Daoy (cell line): ENCODE measurements at regions not wholly inside any gene's neighbourhood (a gene's known extent, or its start where the extent isn't known, plus 50 kb on each side); places are given as distances from the start of the nearest gene placed in this dataset.
"Not testable (repeated sequence)": the region's sequence is repeated elsewhere in the genome, so short reads cannot be mapped to it uniquely, and the experiment has no call there.

Source experiments
- DNase-seq: peaks from one replicate; pipeline ENCODE4 v3.0.0-alpha.2; 2015; ENCODE audit warnings: low read depth

- DNase-seq, result not testable (repeated sequence)
Observed at GRCh38 chr1:53399370-53400133, 59.6 kb upstream of the DMRTB1 start.

DNA sequence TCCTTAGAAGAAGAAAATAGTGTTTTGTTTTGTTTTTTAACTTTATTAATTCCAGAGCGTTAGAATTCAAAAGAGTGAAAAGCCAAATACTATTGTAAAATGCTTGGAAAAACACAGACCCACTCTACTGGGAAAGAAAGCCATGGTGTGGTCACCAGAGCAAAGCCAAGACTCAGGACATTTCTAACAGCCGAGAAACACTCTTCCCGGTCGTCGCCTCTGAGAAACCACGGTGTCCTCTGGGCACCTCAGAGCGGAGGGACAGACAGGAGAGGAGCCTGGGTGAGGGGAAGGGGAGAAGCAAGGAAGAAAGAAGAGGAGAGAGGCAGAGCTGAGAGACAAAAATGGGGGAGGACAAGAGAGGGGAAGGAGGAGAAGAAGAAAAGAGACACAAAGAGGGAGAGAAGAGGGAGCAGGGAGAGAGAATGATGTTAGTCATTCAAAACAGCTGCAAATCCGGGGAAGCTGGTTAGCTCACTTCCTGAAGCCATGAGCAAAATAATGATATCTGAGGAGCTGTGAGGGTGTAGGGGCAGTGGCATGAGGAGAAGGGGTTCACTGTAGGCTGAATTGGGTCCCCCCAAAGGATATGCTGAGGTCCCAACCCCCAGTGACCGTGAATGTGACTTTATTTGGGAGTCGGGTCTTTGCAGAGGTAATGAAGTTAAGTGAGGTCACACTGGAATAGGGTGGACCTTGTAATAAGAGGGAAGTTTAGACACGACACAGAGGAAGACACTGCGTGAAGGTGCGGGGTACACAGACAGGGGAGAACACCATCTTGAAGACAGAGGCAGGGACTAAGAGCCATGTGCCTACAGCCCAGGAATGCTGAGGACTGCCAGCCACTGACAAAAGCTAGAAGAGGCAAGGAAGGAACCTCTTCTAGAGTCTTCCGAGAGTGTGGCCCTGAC is 58.2 kb upstream of the DMRTB1 start:
- no peak for DNase-seq

DNA sequence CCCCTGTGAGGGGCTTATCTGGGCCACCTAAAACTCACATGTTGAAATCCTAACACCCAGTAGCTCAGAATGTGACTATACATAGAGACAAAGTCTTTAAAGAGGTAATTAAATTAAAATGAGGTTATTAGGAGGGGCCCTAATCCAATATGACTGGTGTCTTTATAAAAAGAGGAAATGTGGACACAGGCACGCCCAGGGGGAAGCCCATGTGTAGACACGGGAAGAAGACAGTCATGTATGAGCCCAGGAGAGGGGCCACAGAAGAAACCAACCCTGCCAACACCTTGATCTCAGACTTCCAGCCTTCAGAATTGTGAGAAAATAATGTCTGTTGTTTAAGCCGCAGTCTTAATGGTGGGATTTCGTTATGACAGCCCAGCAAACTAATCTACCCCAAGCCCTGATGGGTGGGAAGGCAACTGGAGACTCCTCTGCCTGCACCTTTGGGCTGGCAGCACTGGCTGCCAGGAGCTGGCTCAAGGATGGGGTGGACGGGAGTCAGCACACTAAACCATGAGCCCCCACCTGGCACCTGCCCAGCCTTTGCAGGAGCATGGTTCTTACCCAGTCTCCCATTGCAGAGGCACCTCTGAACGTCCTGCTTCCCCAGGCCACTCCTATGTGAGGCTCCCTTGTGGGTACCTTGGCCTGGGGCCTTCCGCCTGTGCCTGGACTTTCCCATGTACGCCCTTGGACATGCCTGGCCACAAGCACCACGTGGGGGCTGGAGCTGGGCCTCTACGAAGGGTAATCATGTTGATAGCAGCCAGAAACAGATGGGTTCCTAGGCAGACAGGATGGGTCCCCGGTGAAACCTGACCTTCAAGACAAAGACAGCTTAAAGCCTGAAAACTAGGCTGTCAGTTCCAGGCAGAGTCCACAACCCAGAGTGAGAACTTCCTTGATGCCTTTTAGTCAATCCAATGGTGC is 57.1 kb upstream of the DMRTB1 start:
- DNase-seq, result no peak

- DNase-seq, result no peak
Observed at GRCh38 chr1:53402891-53403655, 56.1 kb upstream of the DMRTB1 start.

DNA sequence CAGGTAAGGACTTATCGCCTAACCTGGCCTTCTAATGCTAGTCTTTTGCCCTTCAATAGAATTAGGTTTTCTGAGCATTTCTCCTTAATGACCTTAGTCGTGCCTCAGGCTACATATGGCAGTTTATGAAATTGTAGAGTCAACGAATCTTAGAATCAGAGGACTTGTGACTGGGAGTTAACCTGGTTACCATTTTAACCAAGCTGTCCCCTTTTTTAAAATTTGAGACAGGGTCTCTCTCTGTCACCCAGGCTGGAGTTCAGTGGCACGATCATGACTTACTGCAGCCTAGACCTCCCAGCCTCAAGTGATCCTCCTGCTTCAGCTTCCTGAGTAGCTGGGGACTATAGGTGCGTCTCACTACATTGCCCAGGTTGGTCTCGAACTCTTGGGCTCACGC is 53.5 kb upstream of the DMRTB1 start:
- no peak for DNase-seq

DNA sequence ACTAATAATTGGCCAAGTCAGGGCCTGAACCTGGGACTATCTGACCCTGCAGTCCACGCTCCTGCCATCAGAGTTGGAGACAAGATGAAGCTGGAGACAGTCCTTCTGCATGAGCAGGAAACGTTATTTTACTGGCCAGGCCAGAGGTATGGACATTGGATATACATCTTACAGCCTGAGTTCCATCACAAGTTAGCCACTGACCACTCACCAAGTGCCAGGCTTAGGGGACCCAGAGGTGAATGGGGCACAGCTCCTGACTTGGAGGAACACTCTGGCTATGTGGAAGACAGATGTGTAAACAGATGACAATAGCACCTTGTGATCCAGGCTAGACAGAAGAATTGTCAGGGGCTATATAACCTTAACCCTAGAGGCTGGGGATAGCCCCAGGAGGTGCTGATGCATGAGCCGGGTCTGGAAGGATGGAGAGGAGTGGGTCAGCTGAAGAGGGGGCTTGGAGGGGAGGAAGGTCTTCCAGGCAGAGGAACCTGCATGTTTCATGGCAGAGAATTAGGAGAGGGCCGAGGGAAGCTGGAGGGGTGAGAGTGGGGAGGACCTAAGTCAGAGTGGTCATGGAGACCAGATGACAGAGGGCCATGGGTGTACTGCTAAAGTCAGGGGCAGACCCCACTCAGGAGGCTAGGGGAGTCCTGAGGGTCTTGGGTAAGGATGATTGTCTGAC is 52.5 kb upstream of the DMRTB1 start:
- no peak for DNase-seq

DNA sequence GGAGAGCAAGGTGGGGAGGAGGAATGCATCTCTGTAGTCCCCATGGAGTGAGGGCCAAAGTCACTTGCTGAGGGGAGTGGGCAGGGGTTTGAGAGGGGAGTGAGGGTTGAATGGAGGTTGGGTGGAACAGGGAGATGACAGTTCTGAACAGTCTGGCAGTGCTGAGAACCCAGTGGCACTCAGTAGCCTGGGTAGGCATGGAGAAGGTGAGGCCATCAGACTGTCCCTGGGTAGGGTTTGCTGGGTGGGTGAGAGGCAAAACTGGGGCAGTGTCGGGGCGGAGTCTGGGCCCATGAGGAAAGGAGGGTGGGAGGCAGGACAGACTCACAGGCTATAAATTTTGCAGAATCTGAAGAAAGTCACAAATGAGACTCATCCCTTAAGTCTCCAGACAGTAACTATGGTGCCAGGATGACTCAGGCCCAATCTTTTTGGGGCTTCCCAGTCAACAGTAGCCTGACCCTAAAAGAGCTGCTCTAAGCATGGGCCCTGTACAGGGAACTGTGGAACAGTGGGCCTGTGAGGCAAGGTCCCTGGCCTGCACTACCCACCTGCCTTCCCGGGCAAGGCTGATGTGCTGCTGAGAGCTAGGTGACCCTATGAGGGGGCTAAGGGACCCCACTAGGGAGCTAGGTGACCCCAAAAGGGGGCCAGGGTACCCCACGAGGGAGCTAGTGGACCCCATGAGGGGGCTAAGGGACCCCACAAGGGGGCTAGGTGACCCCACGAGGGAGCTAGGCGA is 51.0 kb upstream of the DMRTB1 start:
- peak; percentile 51 for DNase-seq

DNA sequence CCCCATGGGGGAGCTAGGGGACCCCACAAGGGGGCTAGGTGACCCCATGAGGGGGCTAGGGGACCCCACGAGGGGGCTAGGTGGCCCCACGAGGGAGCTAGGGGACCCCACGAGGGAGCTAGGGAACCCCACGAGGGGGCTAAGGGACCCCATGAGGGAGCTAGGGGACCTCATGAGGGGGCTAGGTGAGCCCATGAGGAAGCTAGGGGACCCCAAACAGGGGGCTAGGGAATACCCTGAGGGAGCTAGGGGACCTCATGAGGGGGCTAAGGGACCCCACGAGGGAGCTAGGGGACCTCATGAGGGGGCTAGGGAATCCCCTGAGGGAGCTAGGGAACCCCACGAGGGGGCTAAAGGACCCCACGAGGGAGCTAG is 50.5 kb upstream of the DMRTB1 start:
- no peak for DNase-seq

DNA sequence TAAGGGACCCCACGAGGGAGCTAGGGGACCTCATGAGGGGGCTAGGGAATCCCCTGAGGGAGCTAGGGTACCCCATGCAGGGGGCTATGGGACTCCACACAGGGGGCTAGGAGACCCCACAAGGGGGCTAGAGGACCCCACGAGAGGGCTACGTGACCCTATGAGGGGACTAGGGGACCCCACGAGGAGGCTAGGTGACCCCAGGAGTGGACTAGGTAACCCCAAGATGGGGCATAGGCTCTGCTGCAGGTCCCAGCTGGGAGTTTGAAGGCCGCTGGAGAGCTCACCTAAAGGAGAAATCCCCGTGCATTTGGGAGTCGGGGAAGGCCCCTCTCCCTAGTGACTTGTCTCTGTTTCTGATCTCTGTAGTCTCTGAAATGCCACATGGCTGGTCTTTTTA is 50.0 kb upstream of the DMRTB1 start:
- DNase-seq, result no peak
